ENCODE measurements at regions not wholly inside any gene's neighbourhood (a gene's known extent, or its start where the extent isn't known, plus 50 kb on each side); places are given as distances from the start of the nearest gene placed in this dataset.
"Not testable (repeated sequence)": the region's sequence is repeated elsewhere in the genome, so short reads cannot be mapped to it uniquely, and the experiment has no call there.

DNA sequence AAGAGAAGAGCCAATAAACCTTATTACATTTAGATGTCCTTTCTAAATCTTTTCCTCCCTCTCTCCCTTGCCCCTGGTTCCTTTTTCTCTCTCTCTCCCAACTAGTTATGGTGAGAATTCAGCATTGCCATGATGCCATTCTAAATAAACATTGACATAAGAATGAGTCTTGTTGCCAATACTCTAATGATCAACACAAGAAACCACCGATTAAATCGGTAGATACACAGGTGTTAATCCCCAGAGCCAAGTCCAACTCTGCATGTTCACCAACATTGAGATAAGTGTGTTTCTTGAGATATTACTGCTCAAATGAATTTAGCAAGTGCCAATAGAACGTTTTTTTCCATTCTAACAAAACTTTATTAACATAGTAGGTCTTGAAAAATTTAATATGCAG, 412.1 kb downstream of the KCNJ2 start:
- TF ChIP-seq POLR2A (IDR thresholded peaks at IDR 0.05) (no peak), POLR2AphosphoS5 (IDR thresholded peaks at IDR 0.05) (no peak), EP300 (IDR thresholded peaks at IDR 0.05) (no peak)
- TF ChIP-seq, protein P1, sequence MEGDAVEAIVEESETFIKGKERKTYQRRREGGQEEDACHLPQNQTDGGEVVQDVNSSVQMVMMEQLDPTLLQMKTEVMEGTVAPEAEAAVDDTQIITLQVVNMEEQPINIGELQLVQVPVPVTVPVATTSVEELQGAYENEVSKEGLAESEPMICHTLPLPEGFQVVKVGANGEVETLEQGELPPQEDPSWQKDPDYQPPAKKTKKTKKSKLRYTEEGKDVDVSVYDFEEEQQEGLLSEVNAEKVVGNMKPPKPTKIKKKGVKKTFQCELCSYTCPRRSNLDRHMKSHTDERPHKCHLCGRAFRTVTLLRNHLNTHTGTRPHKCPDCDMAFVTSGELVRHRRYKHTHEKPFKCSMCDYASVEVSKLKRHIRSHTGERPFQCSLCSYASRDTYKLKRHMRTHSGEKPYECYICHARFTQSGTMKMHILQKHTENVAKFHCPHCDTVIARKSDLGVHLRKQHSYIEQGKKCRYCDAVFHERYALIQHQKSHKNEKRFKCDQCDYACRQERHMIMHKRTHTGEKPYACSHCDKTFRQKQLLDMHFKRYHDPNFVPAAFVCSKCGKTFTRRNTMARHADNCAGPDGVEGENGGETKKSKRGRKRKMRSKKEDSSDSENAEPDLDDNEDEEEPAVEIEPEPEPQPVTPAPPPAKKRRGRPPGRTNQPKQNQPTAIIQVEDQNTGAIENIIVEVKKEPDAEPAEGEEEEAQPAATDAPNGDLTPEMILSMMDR (IDR thresholded peaks at IDR 0.05) = no peak
- H3K4me3 ChIP-seq = no peak overlapping the region
- H3K36me3 ChIP-seq = no peaks in the 10 kb centered on the region
- 81% methylated on average over 3 of the region's 3 CpGs for WGBS
- no peak for DNase-seq (ENCODE audit: low spot score in 2 of 2)
- no peaks in the 10 kb centered on the region for H3K4me1 ChIP-seq
- H3K27me3 ChIP-seq = peaks cover 3% of the 10 kb centered on the region
- no peak overlapping the region for H3K27ac ChIP-seq
- peaks cover 6% of the 10 kb centered on the region for H3K9me3 ChIP-seq

DNA sequence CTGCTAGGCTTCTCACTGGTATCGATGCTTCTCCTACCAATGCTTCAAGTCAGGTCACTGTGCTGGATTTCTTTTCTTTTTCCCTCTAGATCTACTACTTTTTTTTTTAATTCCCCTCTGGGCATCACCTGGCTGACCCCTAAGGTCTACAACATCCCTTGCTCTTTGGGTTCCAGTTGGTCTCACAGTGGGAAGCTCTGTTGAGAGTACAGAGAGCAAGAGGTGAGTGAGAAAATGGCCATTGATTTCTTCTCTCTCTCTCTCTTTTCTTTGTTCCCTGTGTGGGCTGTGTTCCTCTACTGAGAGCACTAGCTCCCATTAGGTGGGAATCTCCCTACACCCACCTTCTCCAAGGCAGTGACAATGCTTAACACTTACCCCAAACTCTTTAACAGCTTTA, 413.4 kb downstream of the KCNJ2 start:
- no peak for TF ChIP-seq POLR2AphosphoS5 (IDR thresholded peaks at IDR 0.05)
- TF ChIP-seq EP300 (IDR thresholded peaks at IDR 0.05) = no peak
- no peak for TF ChIP-seq POLR2A (IDR thresholded peaks at IDR 0.05)
- TF ChIP-seq, protein P1 (IDR thresholded peaks at IDR 0.05) = no peak
- H3K27ac ChIP-seq = no peak overlapping the region
- H3K9me3 ChIP-seq = peaks cover 6% of the 10 kb centered on the region
- no peak for DNase-seq (ENCODE audit: low spot score in 2 of 2)
- no peaks in the 10 kb centered on the region for H3K36me3 ChIP-seq
- H3K4me3 ChIP-seq = no peak overlapping the region
- no peaks in the 10 kb centered on the region for H3K27me3 ChIP-seq
- no peaks in the 10 kb centered on the region for H3K4me1 ChIP-seq
- WGBS = 97% methylated on average over 1 of the region's 1 CpG

DNA sequence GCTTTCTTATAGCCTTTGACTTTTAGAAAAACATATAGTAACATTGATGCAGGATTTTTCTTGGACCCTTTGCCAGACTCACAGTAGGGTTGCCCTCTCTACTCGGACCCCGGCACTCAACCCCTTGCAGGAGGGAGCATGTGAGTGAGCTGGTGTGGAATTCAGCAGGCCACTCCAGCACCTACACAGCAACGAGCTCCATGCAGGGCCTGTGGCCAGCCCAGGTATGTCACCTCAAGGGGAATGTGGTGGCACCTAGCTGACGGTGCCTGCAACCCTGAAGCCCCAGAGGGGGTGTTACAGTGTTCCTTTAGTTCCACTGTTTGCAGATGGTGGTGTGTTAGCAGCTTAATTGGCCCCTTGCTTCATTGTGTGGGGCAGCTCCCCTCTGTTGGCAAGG, 414.9 kb downstream of the KCNJ2 start:
- Histone ChIP-seq H3K9me3 (peaks cover 6% of the 10 kb centered on the region), H3K27me3 (no peaks in the 10 kb centered on the region), H3K27ac (no peak overlapping the region), H3K4me1 (no peaks in the 10 kb centered on the region), H3K36me3 (no peaks in the 10 kb centered on the region), H3K4me3 (no peak overlapping the region)
- DNase-seq (ENCODE audit: low spot score in 2 of 2) = no peak
- WGBS = 91% methylated on average over 2 of the region's 4 CpGs
- TF ChIP-seq EP300 (IDR thresholded peaks at IDR 0.05) (no peak), POLR2AphosphoS5 (IDR thresholded peaks at IDR 0.05) (no peak), POLR2A (IDR thresholded peaks at IDR 0.05) (no peak)
- TF ChIP-seq, protein P1 (IDR thresholded peaks at IDR 0.05) = no peak

DNA sequence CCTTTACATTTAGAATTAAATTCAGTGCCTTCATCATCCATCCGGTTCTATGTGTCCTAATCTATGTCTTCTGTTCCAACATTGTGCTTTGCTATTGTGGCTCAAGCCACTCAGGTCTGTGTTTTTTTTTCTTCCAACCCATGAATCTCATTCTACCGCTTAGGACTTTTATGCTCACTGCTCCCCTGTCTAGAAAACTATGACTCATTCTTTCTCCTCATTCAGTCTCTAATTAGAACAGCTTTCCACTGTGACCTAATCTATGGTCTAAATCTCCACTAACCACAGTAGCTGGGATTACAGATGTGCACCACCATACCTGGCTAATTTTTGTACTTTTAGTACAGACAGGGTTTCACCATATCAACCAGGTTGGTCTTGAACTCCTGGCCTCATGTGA, 418.7 kb downstream of the KCNJ2 start:
- no peak for TF ChIP-seq POLR2AphosphoS5 (IDR thresholded peaks at IDR 0.05)
- TF ChIP-seq, protein P1 (IDR thresholded peaks at IDR 0.05) = no peak
- 76% methylated on average over 2 of the region's 2 CpGs for WGBS
- H3K4me3 ChIP-seq = no peak overlapping the region
- no peaks in the 10 kb centered on the region for H3K4me1 ChIP-seq
- H3K27me3 ChIP-seq = no peaks in the 10 kb centered on the region
- peaks cover 6% of the 10 kb centered on the region for H3K9me3 ChIP-seq
- no peaks in the 10 kb centered on the region for H3K36me3 ChIP-seq
- no peak for DNase-seq (ENCODE audit: low spot score in 2 of 2)
- H3K27ac ChIP-seq = no peak overlapping the region

DNA sequence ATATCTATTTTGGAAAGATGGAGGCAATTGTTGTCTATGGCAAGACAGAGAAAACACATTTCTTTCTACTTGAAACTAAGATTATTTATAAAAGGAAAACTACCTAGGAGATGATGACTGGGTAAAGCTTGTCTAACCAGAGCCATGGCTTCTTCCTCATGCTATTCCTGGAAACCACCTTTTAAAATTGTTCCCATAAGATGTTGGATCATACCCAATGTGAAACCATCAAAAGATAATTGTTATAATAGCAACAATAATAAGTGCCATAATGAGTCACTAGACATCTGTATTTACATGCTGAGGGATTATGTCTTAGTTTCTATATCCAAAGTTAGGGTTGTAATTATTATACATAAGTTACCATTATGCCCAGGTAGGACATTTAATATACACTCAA, 428.4 kb downstream of the KCNJ2 start:
- Histone ChIP-seq H3K4me3 (no peak overlapping the region), H3K9me3 (no peaks in the 10 kb centered on the region), H3K27ac (no peak overlapping the region), H3K4me1 (peaks cover 4% of the 10 kb centered on the region), H3K36me3 (no peaks in the 10 kb centered on the region), H3K27me3 (no peaks in the 10 kb centered on the region)
- no peak for DNase-seq (ENCODE audit: low spot score in 2 of 2)
- no peak for TF ChIP-seq POLR2AphosphoS5 (IDR thresholded peaks at IDR 0.05)

DNA sequence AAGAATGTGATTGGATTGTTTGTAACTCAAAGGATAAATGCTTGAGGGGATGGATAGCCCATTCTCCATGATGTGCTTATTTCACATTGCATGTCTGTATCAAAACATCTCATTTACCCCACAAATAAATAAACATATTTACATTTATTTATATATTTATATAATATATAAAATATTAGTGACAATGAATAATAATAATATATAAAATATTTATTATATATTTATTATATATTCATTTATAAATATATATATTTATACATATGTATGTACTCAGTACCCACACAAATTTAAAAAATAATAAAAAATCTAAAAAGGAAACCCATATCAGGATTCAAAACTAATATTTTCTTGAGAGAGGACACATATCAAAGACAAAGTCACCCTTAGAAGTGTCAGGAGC, 429.9 kb downstream of the KCNJ2 start:
- H3K4me3 ChIP-seq = no peak overlapping the region
- no peaks in the 10 kb centered on the region for H3K27me3 ChIP-seq
- no peak for DNase-seq (ENCODE audit: low spot score in 2 of 2)

DNA sequence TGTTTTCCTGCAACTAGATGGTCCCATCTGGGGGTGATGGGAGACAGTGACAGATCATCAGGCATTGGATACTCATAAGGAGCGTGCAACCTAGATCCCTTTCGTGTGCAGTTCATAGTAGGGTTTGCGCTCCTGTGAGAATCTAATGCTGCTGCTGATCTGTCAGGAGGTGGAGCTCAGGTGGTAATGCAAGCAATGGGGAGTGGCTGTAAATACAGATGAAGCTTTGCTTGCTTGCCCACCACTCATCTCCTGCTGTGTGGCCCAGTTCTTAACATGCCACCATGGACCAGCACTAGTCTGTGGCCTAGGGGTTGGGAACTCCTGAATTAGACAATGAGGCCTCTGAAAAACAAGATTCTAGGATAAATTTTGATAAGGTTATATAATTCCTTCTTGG, 430.6 kb downstream of the KCNJ2 start:
- not testable (repeated sequence) for H3K9me3 ChIP-seq; H3K36me3 ChIP-seq; DNase-seq (ENCODE audit: low spot score in 2 of 2); H3K4me3 ChIP-seq; H3K27me3 ChIP-seq; H3K27ac ChIP-seq; H3K4me1 ChIP-seq
- 92% methylated on average over 3 of the region's 3 CpGs for WGBS

More for the DNA sequence above, 429.9 kb downstream of the KCNJ2 start:
- Histone ChIP-seq H3K9me3 (no peaks in the 10 kb centered on the region), H3K4me1 (peaks cover 4% of the 10 kb centered on the region), H3K27ac (no peak overlapping the region), H3K36me3 (no peaks in the 10 kb centered on the region)
- no peak for TF ChIP-seq POLR2A (IDR thresholded peaks at IDR 0.05)
- no peak for TF ChIP-seq POLR2AphosphoS5 (IDR thresholded peaks at IDR 0.05)
- TF ChIP-seq EP300 (IDR thresholded peaks at IDR 0.05) = no peak
- TF ChIP-seq, protein P1 (IDR thresholded peaks at IDR 0.05) = no peak
